GM12878 (cell line): ENCODE measurements at regions not wholly inside any gene's neighbourhood (a gene's known extent, or its start where the extent isn't known, plus 50 kb on each side); places are given as distances from the start of the nearest gene placed in this dataset.

Experiments
- ATAC-seq: fragments of 200-7000 bp; cut with Tn5 transposase; 3 replicates; pipeline ENCODE4 v1.9.1; 2020; ENCODE audit warnings: mild to moderate bottlenecking, moderate library complexity
- BruUV-seq: library from RNA; stranded (reverse); fragments of 400-500 nt; replicated peaks from 2 replicates; lab custom pipeline; 2021; lab: Mats Ljungman, UMichigan
- CTCF ChIA-PET: fragments of 300-600 bp; sonication (Branson Sonifier 250); formaldehyde crosslinking; extraction: SDS; loops from one replicate; lab custom pipeline; 2021; ENCODE audit warnings: inconsistent platforms; lab: Yijun Ruan, JAX
- POLR2A ChIA-PET: fragments of 350-600 bp; formaldehyde crosslinking; extraction: SDS; loops from one replicate; lab custom pipeline; 2021; ENCODE audit warnings: inconsistent platforms; lab: Charles Lee
- RAD21 ChIA-PET: fragments of 300-600 bp; sonication (Branson Sonifier 250); formaldehyde crosslinking; loops from one replicate; lab custom pipeline; 2023; ENCODE audit warnings: antibody characterized with exemption; ENCODE audit not compliant: unreplicated experiment; lab: Charles Lee
- SMC1A ChIA-PET: fragments of 300-600 bp; sonication (Branson Sonifier 250); formaldehyde crosslinking; loops from one replicate; lab custom pipeline; 2023; ENCODE audit not compliant: unreplicated experiment, uncharacterized antibody; lab: Charles Lee
- DNase-seq: peaks from one replicate; pipeline ENCODE4 v3.0.0-alpha.2; 2011; ENCODE audit warnings: low read depth, low spot score
- FAIRE-seq: peaks from 3 replicates; lab custom pipeline; 2011; peaks lifted over from hg19 to GRCh38; lab: Jason Lieb, UNC
- H2AFZ ChIP-seq: 2 replicates; pipeline ENCODE4 v1.6.0; 2011; ENCODE audit warnings: low read depth, low read length, control low read depth; ENCODE audit not compliant: control insufficient read depth
- H3K27ac ChIP-seq: 2 replicates; pipeline ENCODE4 v1.5.1; 2011; ENCODE audit warnings: control low read depth; ENCODE audit not compliant: control insufficient read depth, insufficient read depth
- H3K27me3 ChIP-seq, 2 experiments: replicated peaks in 1 of 2; 2 replicates each; pipeline versions ENCODE4 v1.6.0 to v1.6.1; 2011; ENCODE audit warnings: low read length in 1 of 2; ENCODE audit not compliant: control insufficient read depth in 2 of 2, insufficient read depth in 2 of 2
- H3K36me3 ChIP-seq, 2 experiments: 2 replicates each; pipeline ENCODE4 v1.5.1; 2011; ENCODE audit warnings: low read length in 1 of 2; ENCODE audit not compliant: control insufficient read depth in 2 of 2, insufficient read depth in 2 of 2
- H3K4me1 ChIP-seq: 2 replicates; pipeline ENCODE4 v1.6.1; 2011; ENCODE audit warnings: mild to moderate bottlenecking, low read length, moderate library complexity, mixed read lengths; ENCODE audit not compliant: control insufficient read depth, insufficient read depth
- H3K4me2 ChIP-seq: 2 replicates; pipeline ENCODE4 v1.6.0; 2011; ENCODE audit warnings: control low read depth; ENCODE audit not compliant: control insufficient read depth, insufficient read depth
- H3K4me3 ChIP-seq: fragments of 200-600 bp; sonication (generic); 2 replicates; pipeline ENCODE4 v1.5.1; 2016
- H3K79me2 ChIP-seq: 2 replicates; pipeline ENCODE4 v1.6.0; 2011; ENCODE audit warnings: low read length; ENCODE audit not compliant: control insufficient read depth, insufficient read depth
- H3K9ac ChIP-seq: 2 replicates; pipeline ENCODE4 v1.8.0; 2011; ENCODE audit warnings: low read length, control low read depth, mixed read lengths; ENCODE audit not compliant: control insufficient read depth, insufficient read depth
- H3K9me3 ChIP-seq: replicated peaks from 3 replicates; pipeline ENCODE4 v1.5.1; 2011; ENCODE audit warnings: mild to moderate bottlenecking, low read length; ENCODE audit not compliant: control insufficient read depth, insufficient read depth
- H4K20me1 ChIP-seq: 2 replicates; pipeline ENCODE4 v1.6.0; 2011; ENCODE audit not compliant: control insufficient read depth, insufficient read depth
- BACH1 ChIP-seq: fragments of 450-650 bp; IDR thresholded peaks from 2 replicates; pipeline ENCODE4 v1.6.1; 2017; ENCODE audit warnings: mild to moderate bottlenecking, borderline replicate concordance
- MXI1 ChIP-seq: fragments of 150-350 bp; IDR thresholded peaks from 2 replicates; pipeline ENCODE4 v1.6.1; 2011; ENCODE audit warnings: low read depth, mild to moderate bottlenecking, inconsistent platforms, low read length, improper control_type of control experiment
- NFYB ChIP-seq: IDR thresholded peaks from 2 replicates; pipeline ENCODE4 v1.6.1; 2011; ENCODE audit warnings: low read depth, mild to moderate bottlenecking, low read length, improper control_type of control experiment, moderate library complexity; ENCODE audit not compliant: insufficient read depth
- PML ChIP-seq: IDR thresholded peaks from 2 replicates; pipeline ENCODE4 v1.6.1; 2012; ENCODE audit warnings: low read length, inconsistent platforms
- PRDM15 ChIP-seq: fragments of 450-650 bp; formaldehyde crosslinking; IDR thresholded peaks from 2 replicates; pipeline ENCODE4 v1.4.0; 2020; ENCODE audit warnings: mild to moderate bottlenecking, moderate library complexity
- SUZ12 ChIP-seq: fragments of 200-600 bp; sonication (generic); IDR thresholded peaks from one replicate; pipeline ENCODE4 v1.6.1; 2018; ENCODE audit warnings: antibody characterized with exemption, mild to moderate bottlenecking; ENCODE audit not compliant: unreplicated experiment
- TARDBP ChIP-seq: IDR thresholded peaks from 2 replicates; pipeline ENCODE4 v1.6.1; 2016; ENCODE audit warnings: borderline replicate concordance
- ZNF687 ChIP-seq: fragments of 450-650 bp; IDR thresholded peaks from 2 replicates; pipeline ENCODE4 v1.6.1; 2017; ENCODE audit warnings: mild to moderate bottlenecking, moderate library complexity
- WGBS: methylation state at CpG from one replicate; pipeline ENCODE4 v1.1.6; 2016; ENCODE audit warnings: low lambda C conversion rate; ENCODE audit not compliant: insufficient replicate concordance, insufficient coverage; ENCODE audit errors: missing lambda C conversion rate; 5-methylcytosine and 5-hydroxymethylcytosine counted together
- in situ Hi-C: fragments of 300-500 bp; cut with MboI; formaldehyde crosslinking; loops from 9 replicates; pipeline ENCODE4 v1.14.3; 2018; ENCODE audit warnings: mixed read lengths
- intact Hi-C: fragments of 100-400 bp; cut with micrococcal nuclease; formaldehyde crosslinking; loops from one replicate; pipeline ENCODE4 v1.14.2; 2022; ENCODE audit not compliant: unreplicated experiment
- TF ChIP-seq, protein P1 (sequence below): fragments of 450-650 bp; IDR thresholded peaks from 2 replicates; pipeline ENCODE4 v1.6.1; 2017; ENCODE audit warnings: low read depth, mild to moderate bottlenecking, moderate library complexity

DNA sequence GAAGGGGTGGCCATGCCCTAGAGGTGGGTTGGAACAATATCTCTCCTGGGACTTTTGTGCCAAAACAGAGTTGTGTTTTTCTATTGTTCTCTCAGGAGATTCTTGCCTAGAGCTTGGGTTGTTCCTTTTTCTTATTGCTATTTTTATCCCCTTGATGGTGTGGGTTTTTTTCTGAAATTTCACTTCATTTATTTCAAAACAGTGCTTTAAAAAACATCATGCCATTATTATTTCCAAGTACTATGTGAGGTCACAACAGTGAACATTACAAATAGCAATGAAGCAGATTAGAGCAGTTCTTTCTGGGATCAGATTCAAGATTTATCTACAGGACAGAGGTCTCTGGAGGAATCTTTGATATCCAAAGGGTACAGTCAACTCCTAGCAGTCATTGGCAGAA lies 76.6 kb downstream of the ACTBL2 start:
- POLR2A ChIA-PET: no interaction called here
- H3K36me3 ChIP-seq: no peaks in the 10 kb centered on the region
- BruUV-seq: no TSS peak
- no peaks in the 10 kb centered on the region for H3K27me3 ChIP-seq
- TF ChIP-seq SUZ12 (no peak), TARDBP (no peak), PML (no peak), NFYB (no peak)
- TF ChIP-seq, protein P1, sequence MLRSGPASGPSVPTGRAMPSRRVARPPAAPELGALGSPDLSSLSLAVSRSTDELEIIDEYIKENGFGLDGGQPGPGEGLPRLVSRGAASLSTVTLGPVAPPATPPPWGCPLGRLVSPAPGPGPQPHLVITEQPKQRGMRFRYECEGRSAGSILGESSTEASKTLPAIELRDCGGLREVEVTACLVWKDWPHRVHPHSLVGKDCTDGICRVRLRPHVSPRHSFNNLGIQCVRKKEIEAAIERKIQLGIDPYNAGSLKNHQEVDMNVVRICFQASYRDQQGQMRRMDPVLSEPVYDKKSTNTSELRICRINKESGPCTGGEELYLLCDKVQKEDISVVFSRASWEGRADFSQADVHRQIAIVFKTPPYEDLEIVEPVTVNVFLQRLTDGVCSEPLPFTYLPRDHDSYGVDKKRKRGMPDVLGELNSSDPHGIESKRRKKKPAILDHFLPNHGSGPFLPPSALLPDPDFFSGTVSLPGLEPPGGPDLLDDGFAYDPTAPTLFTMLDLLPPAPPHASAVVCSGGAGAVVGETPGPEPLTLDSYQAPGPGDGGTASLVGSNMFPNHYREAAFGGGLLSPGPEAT: no peak
- no peaks in the 10 kb centered on the region for H3K79me2 ChIP-seq
- no peak overlapping the region for H3K9ac ChIP-seq
- CTCF ChIA-PET: no interaction called here
- H2AFZ ChIP-seq: no peak overlapping the region
- H3K4me1 ChIP-seq: no peaks in the 10 kb centered on the region
- no peaks in the 10 kb centered on the region for H3K9me3 ChIP-seq
- no peak overlapping the region for H3K4me3 ChIP-seq
- H4K20me1 ChIP-seq: no peaks in the 10 kb centered on the region
- ATAC-seq (no peak), DNase-seq (no peak), FAIRE-seq (no peak)
- no peak overlapping the region for H3K27ac ChIP-seq
- SMC1A ChIA-PET: no interaction called here
- no peak overlapping the region for H3K4me2 ChIP-seq
- in situ Hi-C loops (no loop called here), intact Hi-C loops (no loop called here)
- RAD21 ChIA-PET: no interaction called here

GRCh38 chr5:57402761-57403160 lies 79.8 kb downstream of the ACTBL2 start:
- H2AFZ ChIP-seq: no peak overlapping the region
- 29% methylated on average over 3 of the region's 3 CpGs for WGBS
- no peak overlapping the region for H3K4me3 ChIP-seq
- DNase-seq (no peak), FAIRE-seq (no peak), ATAC-seq (no peak)
- RAD21 ChIA-PET: no interaction called here
- no peaks in the 10 kb centered on the region for H4K20me1 ChIP-seq
- POLR2A ChIA-PET: no interaction called here
- H3K4me1 ChIP-seq: no peaks in the 10 kb centered on the region
- BruUV-seq: no TSS peak
- no peaks in the 10 kb centered on the region for H3K79me2 ChIP-seq
- CTCF ChIA-PET: no interaction called here
- H3K9me3 ChIP-seq: no peaks in the 10 kb centered on the region
- SMC1A ChIA-PET: no interaction called here
- H3K36me3 ChIP-seq: no peaks in the 10 kb centered on the region
- H3K4me2 ChIP-seq: no peak overlapping the region
- no peaks in the 10 kb centered on the region for H3K27me3 ChIP-seq
- in situ Hi-C loops (no loop called here), intact Hi-C loops (no loop called here)
- H3K27ac ChIP-seq: no peak overlapping the region
- no peak overlapping the region for H3K9ac ChIP-seq
- no peak for TF ChIP-seq PRDM15
- TF ChIP-seq BACH1: no peak
- TF ChIP-seq ZNF687: no peak
- no peak for TF ChIP-seq MXI1
